GM18951 (cell line): ENCODE measurements at regions not wholly inside any gene's neighbourhood (a gene's known extent, or its start where the extent isn't known, plus 50 kb on each side); places are given as distances from the start of the nearest gene placed in this dataset.

Experiments used
- POLR2A ChIP-seq: IDR thresholded peaks from 4 replicates; pipeline ENCODE4 v1.6.1; 2011; ENCODE audit warnings: mild to moderate bottlenecking; ENCODE audit not compliant: insufficient read length, insufficient read depth; ENCODE audit errors: extremely low read depth
- in situ Hi-C: fragments of 300-500 bp; cut with MboI; formaldehyde crosslinking; loops from one replicate; pipeline ENCODE4 v1.12.0; 2022; ENCODE audit warnings: low sequenced_read_pairs, mixed read lengths, inconsistent platforms; ENCODE audit not compliant: unreplicated experiment

DNA sequence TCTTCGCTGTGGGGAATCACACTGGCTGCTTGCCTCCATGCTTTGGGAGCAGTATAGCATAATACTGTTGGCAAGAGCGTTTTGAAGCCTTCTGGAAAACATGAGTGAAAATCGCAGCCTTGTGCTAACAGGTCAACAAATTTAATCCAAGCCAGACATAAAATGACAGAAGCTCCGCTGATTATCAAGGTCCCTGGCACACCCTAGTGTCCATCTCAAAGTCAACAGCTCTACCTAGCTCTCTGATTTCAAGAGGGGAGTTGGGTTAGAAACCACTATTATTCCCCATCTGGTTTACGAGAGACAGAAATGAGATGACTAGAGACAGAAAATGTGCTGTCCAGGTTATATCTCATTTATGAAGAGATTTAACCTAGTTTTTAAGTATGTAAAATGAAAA lies 73.6 kb upstream of the MDFIC2 start:
- TF ChIP-seq POLR2A, result no peak
- in situ Hi-C loops, result no loop called here

DNA sequence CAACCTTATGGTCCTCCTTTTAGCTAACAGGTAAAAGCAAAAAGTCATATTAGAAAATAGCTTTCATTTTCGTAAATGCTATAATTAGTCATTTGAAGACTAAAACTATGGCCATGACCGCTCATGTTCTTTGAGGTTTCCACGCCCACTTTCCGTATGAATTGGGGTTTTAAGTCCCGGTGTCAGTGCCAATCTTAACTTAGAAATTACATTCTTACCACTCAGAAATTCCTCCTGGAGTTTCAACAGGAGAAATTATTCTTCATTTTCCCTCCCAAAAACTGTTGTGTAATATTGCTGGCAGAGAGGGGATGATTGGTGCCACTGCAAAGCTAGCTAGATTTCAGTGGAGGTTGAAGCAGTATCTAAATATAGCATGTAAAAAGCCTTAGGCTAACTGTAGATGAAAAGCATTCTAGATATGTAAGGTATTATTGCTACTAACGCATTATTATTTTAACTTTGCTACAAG lies 71.0 kb upstream of the MDFIC2 start:
- in situ Hi-C loops, result no loop called here
- TF ChIP-seq POLR2A, result no peak

DNA sequence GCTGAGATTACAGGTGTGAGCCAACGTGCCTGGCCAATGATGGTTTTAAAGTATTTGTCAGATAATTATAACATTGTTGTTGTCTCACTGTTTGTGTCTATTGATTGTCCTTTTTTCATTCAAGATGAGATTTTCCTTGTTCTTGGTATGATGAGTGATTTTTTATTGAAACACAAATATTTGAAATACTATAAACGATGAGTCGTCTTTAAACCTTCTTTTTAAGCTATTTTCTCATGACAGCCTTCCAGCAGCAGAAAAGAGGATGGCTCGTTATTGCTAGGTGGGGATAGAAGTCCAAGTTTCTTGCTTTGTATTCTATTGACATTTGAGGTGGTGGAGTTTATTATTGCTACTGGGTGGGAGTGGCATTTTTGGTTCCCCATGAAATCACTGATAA lies 61.7 kb upstream of the MDFIC2 start:
- TF ChIP-seq POLR2A, result no peak
- in situ Hi-C loops, result loop anchor here (25.0 kb wide), 1 partner anchor 262 kb away; no protein-coding TSS in a partner anchor
